ENCODE measurements at regions not wholly inside any gene's neighbourhood (a gene's known extent, or its start where the extent isn't known, plus 50 kb on each side); places are given as distances from the start of the nearest gene placed in this dataset.

DNA sequence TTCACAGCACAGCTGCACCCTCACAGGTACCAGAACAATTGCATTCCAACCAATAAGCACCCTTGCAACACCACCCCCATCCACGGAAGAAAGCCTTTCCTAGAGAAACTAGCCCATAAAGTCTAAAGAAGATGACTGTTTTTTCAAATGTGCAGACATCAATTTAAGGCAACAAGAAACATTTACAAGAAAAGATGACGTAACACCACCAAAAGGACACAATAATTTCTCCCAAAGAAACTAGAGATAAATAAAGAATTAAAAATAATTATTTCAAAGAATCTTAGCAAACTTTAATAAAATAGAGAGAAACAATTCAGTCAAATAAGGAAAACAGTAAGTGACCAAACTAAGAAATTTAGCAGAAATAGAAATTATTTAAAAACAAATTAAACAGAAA, 352.3 kb upstream of the ATXN7L3B start:
- Histone ChIP-seq H3K36me3 (no peaks in the 10 kb centered on the region), H3K4me3 (no peak overlapping the region), H3K27me3 (replicated peaks in 1 of 7) (no peaks in the 10 kb centered on the region), H3K9me3 (peaks cover 0 to 4% (median 0%) of the 10 kb centered on the region in 8 donors), H3K4me1 (no peaks in the 10 kb centered on the region), H3K27ac (no peak overlapping the region)
- WGBS, 5 donors, result 53 to 70% (median 63%) methylated on average over 2 of the region's 2 CpGs
- no peak for DNase-seq
- TF ChIP-seq POLR2AphosphoS5 (IDR thresholded peaks at IDR 0.05) (no peak), POLR2A (IDR thresholded peaks at IDR 0.05) (no peak)
- TF ChIP-seq, protein P1, sequence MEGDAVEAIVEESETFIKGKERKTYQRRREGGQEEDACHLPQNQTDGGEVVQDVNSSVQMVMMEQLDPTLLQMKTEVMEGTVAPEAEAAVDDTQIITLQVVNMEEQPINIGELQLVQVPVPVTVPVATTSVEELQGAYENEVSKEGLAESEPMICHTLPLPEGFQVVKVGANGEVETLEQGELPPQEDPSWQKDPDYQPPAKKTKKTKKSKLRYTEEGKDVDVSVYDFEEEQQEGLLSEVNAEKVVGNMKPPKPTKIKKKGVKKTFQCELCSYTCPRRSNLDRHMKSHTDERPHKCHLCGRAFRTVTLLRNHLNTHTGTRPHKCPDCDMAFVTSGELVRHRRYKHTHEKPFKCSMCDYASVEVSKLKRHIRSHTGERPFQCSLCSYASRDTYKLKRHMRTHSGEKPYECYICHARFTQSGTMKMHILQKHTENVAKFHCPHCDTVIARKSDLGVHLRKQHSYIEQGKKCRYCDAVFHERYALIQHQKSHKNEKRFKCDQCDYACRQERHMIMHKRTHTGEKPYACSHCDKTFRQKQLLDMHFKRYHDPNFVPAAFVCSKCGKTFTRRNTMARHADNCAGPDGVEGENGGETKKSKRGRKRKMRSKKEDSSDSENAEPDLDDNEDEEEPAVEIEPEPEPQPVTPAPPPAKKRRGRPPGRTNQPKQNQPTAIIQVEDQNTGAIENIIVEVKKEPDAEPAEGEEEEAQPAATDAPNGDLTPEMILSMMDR (IDR thresholded peaks at IDR 0.05 in 8 of 11, conservative IDR thresholded peaks at IDR 0.05 in 3 of 11), result no peak
- intact Hi-C loops (cut with DNase I; ENCODE audit: low total_unique reads), result no loop called here

DNA sequence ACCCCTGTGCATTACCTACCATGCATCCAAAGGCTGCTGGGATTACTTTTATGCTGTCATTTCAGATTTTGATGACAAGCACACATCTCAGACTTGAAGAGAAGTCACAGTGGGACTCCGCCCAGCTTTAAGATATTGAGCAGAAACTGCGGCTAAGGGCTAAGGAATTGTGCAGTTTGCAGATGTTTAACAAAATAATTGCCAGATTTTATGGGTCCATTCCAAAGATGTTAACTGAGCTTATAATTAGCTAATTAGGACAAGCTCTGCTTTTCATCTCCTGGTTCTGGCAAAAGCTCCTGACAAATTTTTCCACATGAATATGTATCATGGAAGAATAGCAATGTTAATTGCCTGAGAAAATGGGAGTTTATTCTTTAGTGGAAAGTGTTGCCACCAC, 344.4 kb upstream of the ATXN7L3B start:
- no peaks in the 10 kb centered on the region for H3K4me1 ChIP-seq
- H3K9me3 ChIP-seq, result no peaks in the 10 kb centered on the region
- H3K4me3 ChIP-seq, result no peak overlapping the region
- no peak for DNase-seq
- WGBS, 5 donors, result 81 to 94% (median 88%) methylated on average over 2 of the region's 2 CpGs
- intact Hi-C loops (cut with DNase I; ENCODE audit: low total_unique reads), result no loop called here
- no peak overlapping the region for H3K27ac ChIP-seq
- H3K27me3 ChIP-seq (replicated peaks in 1 of 7), result no peaks in the 10 kb centered on the region
- no peaks in the 10 kb centered on the region for H3K36me3 ChIP-seq
- no peak for TF ChIP-seq POLR2A (IDR thresholded peaks at IDR 0.05)
- no peak for TF ChIP-seq POLR2AphosphoS5 (IDR thresholded peaks at IDR 0.05)
- TF ChIP-seq, protein P1 (IDR thresholded peaks at IDR 0.05 in 8 of 11, conservative IDR thresholded peaks at IDR 0.05 in 3 of 11), result no peak

DNA sequence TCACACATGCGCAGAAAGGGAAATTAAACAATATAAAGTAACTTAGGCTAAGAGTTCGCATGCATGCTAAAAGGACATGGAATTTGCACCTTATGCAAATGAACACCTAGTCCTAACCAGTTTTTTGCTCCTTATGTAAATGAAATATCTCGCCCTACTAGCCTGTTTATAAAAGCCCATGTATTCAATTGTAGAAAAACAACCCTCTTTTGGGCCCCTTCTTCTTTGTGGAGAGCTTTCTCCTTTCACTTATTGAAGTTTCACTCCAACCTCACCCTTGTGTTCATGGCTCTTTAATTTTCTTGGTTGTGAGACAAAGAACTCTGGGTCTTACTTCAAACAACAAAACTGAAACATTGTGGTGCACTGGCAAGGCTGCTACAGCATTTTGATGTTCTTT, 333.4 kb upstream of the ATXN7L3B start:
- no peaks in the 10 kb centered on the region for H3K36me3 ChIP-seq
- no peak overlapping the region for H3K27ac ChIP-seq
- intact Hi-C loops (cut with DNase I; ENCODE audit: low total_unique reads), result no loop called here
- H3K4me3 ChIP-seq, result no peak overlapping the region
- DNase-seq, result no peak
- H3K4me1 ChIP-seq, result no peaks in the 10 kb centered on the region
- H3K9me3 ChIP-seq, result peaks cover 0 to 16% (median 3%) of the 10 kb centered on the region in 8 donors
- 70 to 78% (median 76%) methylated on average over 3 of the region's 3 CpGs for WGBS, 5 donors
- no peak for TF ChIP-seq POLR2A (IDR thresholded peaks at IDR 0.05)
- no peak for TF ChIP-seq POLR2AphosphoS5 (IDR thresholded peaks at IDR 0.05)
- TF ChIP-seq, protein P1 (IDR thresholded peaks at IDR 0.05 in 8 of 11, conservative IDR thresholded peaks at IDR 0.05 in 3 of 11), result no peak
- H3K27me3 ChIP-seq (replicated peaks in 1 of 7), result no peaks in the 10 kb centered on the region

DNA sequence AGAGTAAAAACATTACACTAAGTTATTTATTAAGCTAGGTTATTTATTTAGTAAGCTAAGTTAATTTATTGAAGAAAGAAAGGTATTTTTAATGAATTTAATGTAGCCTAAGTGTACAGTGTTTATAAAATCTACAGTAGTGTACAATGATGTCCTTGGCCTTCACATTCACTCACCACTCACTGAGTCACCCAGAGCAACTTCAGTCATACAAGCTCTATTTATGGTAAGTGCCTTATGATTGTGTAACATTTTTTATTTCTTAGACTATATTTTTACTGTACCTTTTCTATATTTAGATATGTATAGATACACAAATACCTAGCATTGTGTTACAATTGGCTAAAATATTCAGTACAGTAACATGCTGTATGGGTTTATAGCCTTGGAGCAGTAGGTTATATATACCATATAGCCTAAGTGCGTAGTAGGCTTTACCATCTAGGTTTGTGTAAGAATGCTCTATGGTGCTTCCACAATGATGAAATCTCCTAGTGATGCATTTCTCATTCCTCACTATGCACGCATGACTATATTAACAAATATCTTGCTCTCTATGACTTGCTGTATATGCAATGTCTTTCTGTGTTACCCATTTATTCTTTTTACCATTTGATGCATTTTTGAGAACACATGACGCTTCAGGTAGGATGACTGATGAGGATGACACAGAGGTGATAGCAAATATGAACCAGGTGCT, 309.6 kb upstream of the ATXN7L3B start:
- 83 to 96% (median 90%) methylated on average over 3 of the region's 3 CpGs for WGBS, 5 donors
- Histone ChIP-seq H3K27me3 (replicated peaks in 1 of 7) (no peaks in the 10 kb centered on the region), H3K4me3 (no peak overlapping the region), H3K9me3 (no peaks in the 10 kb centered on the region), H3K36me3 (no peaks in the 10 kb centered on the region), H3K4me1 (no peaks in the 10 kb centered on the region), H3K27ac (no peak overlapping the region)
- TF ChIP-seq POLR2A (IDR thresholded peaks at IDR 0.05), result no peak
- TF ChIP-seq, protein P1 (IDR thresholded peaks at IDR 0.05 in 8 of 11, conservative IDR thresholded peaks at IDR 0.05 in 3 of 11), result no peak
- TF ChIP-seq POLR2AphosphoS5 (IDR thresholded peaks at IDR 0.05), result no peak
- no peak for DNase-seq
- intact Hi-C loops (cut with DNase I; ENCODE audit: low total_unique reads), result no loop called here

All from spleen (tissue), 11 donors.